BJ (cell line): ENCODE measurements at regions not wholly inside any gene's neighbourhood (a gene's known extent, or its start where the extent isn't known, plus 50 kb on each side); places are given as distances from the start of the nearest gene placed in this dataset.

ENCODE experiments used
- CTCF ChIA-PET: fragments of 350-600 bp; formaldehyde crosslinking; extraction: SDS; loops from one replicate; lab custom pipeline; 2021; ENCODE audit warnings: antibody characterized with exemption, inconsistent platforms; lab: Yijun Ruan, JAX
- POLR2A ChIA-PET: fragments of 300-600 bp; sonication (Branson Sonifier 250); formaldehyde crosslinking; extraction: SDS; loops from one replicate; lab custom pipeline; 2021; ENCODE audit warnings: antibody characterized with exemption; lab: Charles Lee
- DNase-seq: peaks from one replicate; pipeline ENCODE4 v3.0.0-alpha.2; 2011; ENCODE audit warnings: low read depth
- H3K27me3 ChIP-seq: 2 replicates; pipeline ENCODE4 v1.6.0; 2011; ENCODE audit warnings: low read length; ENCODE audit not compliant: control insufficient read depth, insufficient read depth
- H3K36me3 ChIP-seq: 2 replicates; pipeline ENCODE4 v1.5.1; 2011; ENCODE audit warnings: low read length; ENCODE audit not compliant: control insufficient read depth, insufficient read depth
- H3K4me3 ChIP-seq: 2 replicates; pipeline ENCODE4 v1.5.1; 2011; ENCODE audit warnings: low read depth, mild to moderate bottlenecking, control low read depth, low read length
- TF ChIP-seq, protein P1 (sequence below): IDR thresholded peaks from 2 replicates; pipeline ENCODE4 v1.5.1; 2011; ENCODE audit warnings: low read depth, mild to moderate bottlenecking, control low read depth, inconsistent platforms, low read length, moderate library complexity; ENCODE audit not compliant: insufficient read depth

DNA sequence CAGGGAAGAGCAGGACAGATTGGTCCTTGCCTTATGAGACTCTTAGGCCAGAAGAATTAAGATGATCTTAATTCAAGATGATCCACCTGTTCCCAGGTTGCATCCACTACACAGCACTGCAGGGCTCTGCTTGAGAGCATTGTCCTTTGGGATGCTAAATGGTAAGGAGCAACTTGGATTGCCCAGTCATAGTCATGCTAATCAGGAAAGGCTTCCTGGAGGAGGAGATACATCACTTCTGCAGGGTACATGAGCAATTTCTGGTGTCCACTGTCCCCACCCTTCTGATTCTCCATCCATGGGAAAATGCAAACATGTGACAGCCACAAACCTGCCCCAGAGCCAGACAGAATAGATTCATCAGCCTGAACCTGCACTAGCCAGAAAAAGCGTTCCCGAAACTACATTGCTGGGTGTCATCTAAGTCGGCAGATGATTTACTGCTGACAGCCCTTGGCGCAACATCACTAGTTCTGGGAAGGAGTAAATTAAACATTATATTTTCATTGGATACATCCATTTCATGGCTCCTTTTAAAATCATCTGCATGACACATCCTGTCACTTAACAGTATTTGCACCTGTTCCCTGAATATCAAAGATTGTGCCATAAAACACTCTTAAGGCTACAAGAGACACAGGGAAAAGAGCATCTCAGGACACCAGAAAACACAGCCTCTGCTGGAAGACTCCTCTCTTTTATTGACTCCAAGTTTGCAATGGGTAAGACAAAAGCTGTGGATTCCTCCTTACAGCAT is 282.2 kb downstream of the MAF start:
- no peaks in the 10 kb centered on the region for H3K27me3 ChIP-seq
- TF ChIP-seq, protein P1, sequence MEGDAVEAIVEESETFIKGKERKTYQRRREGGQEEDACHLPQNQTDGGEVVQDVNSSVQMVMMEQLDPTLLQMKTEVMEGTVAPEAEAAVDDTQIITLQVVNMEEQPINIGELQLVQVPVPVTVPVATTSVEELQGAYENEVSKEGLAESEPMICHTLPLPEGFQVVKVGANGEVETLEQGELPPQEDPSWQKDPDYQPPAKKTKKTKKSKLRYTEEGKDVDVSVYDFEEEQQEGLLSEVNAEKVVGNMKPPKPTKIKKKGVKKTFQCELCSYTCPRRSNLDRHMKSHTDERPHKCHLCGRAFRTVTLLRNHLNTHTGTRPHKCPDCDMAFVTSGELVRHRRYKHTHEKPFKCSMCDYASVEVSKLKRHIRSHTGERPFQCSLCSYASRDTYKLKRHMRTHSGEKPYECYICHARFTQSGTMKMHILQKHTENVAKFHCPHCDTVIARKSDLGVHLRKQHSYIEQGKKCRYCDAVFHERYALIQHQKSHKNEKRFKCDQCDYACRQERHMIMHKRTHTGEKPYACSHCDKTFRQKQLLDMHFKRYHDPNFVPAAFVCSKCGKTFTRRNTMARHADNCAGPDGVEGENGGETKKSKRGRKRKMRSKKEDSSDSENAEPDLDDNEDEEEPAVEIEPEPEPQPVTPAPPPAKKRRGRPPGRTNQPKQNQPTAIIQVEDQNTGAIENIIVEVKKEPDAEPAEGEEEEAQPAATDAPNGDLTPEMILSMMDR: no peak
- no peak for DNase-seq
- ChIA-PET POLR2A (no interaction called here), CTCF (interaction anchor here (0.6 kb wide), 1 partner anchor 165 kb away, joined by 3 read pairs; no protein-coding TSS in a partner anchor)
- H3K36me3 ChIP-seq: no peaks in the 10 kb centered on the region
- no peak overlapping the region for H3K4me3 ChIP-seq

DNA sequence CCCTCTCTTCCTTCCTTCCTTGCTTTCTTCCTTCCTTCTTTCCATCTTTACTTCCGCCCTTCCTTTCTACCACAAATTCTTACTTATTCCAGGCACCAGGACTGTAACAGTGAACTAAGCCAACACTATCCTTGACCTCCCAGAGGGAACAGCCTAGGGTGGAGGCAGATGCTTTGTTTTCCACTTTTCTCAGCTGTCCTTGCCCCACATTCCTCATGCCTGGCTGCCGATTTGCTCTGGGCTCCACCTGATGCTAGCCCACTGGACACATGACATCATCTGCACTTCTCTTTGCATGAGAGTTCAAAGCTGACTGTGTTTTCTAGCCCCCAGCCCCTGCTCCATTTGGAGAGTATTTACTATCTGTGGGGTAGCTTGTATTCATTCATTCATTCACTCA is 283.0 kb downstream of the MAF start:
- ChIA-PET CTCF (interaction anchor here (0.6 kb wide), 1 partner anchor 164 kb away, joined by 3 read pairs; no protein-coding TSS in a partner anchor), POLR2A (no interaction called here)
- no peak overlapping the region for H3K4me3 ChIP-seq
- no peaks in the 10 kb centered on the region for H3K36me3 ChIP-seq
- no peak for DNase-seq
- TF ChIP-seq, protein P1: no peak
- no peaks in the 10 kb centered on the region for H3K27me3 ChIP-seq

DNA sequence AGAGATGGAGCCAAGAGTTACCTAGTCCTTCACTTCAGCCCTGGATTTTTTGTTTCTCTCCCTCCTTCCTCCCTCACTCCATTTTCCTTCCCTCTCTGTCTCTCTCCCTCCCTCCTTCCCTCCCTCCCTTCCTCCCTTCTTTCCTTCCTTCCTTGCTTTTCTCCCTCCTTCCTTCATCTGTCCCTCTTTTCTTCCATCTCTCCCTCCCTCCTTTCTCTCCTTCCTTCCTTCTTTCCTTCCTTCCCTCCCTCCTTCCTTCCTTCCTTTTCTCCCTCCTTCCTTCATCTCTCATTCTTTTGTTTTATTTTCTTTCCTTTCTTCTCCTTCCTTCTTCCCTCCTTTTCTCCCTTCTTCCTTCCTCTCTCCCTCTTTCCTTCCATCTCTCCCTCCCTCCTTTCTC is 283.5 kb downstream of the MAF start:
- POLR2A ChIA-PET: no interaction called here
- Histone ChIP-seq H3K4me3 (no peak overlapping the region), H3K27me3 (no peaks in the 10 kb centered on the region), H3K36me3 (no peaks in the 10 kb centered on the region)
- TF ChIP-seq, protein P1: no peak
- no peak for DNase-seq
- CTCF ChIA-PET: no interaction called here

DNA sequence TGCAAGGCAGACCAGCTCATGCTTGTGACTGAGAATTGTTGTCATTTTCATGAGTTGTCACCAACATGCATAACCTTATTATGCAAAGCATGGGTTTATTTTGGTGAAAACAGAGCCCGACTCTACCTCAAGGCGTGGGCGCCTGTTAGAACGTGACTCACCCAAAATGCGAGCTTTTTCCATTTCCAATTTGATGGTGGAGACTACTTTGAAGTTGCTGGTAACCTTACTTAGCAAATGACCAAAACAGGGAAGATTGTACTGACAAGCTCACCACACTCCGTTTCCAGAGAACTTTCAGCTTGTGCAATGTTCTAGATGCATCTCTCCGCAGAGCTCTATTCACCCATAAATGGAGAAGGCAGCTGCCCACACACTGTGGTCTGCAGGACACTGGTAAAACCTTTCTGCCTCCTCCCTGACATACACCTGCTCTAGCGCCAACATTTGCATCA is 284.5 kb downstream of the MAF start:
- ChIA-PET POLR2A (no interaction called here), CTCF (no interaction called here)
- Histone ChIP-seq H3K27me3 (no peaks in the 10 kb centered on the region), H3K4me3 (no peak overlapping the region), H3K36me3 (no peaks in the 10 kb centered on the region)
- TF ChIP-seq, protein P1: no peak
- no peak for DNase-seq

DNA sequence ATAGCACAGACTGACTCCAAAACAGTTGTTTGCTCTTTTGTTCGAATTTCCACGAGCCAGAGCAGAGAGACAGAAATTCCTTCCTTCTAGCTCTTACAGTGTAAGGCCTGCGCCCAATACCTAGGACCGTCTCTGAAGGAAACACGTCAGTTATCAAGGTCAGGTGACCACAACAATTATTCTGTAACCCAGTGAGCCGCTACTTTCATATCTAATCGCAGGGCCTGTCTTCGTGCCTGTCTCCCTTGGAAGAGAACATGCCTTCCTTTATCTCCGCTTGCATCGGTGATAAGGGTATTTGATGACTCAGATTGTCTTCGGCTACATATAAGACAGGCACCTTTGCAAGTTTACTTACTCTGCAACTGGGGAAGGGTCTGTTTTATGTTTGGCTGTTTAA is 288.0 kb downstream of the MAF start:
- TF ChIP-seq, protein P1: no peak
- no peak for DNase-seq
- Histone ChIP-seq H3K4me3 (no peak overlapping the region), H3K27me3 (no peaks in the 10 kb centered on the region), H3K36me3 (no peaks in the 10 kb centered on the region)
- ChIA-PET CTCF (no interaction called here), POLR2A (no interaction called here)
